ENCODE measurements at regions not wholly inside any gene's neighbourhood (a gene's known extent, or its start where the extent isn't known, plus 50 kb on each side); places are given as distances from the start of the nearest gene placed in this dataset.

DNA sequence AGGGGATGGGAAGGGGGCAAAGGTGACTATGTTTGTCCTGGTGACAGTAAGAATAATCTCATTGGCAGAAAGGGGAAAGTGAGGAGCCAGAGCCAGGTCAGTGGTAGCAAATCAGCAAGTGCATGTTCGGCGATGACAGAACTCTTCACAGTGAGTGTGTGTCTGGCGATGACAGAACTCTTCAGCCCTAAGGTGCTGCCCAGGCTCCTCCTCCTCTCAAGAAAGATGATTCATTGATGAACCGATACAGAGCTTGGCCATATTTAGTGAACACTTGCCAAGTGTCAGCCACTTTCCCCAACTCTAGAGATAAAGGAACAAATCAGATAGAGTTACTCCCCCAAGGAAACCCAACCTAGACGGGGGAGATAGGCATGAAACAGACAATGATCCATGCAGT lies 199.3 kb upstream of the UBL3 start:
- no peaks in the 10 kb centered on the region for H3K9me3 ChIP-seq (ENCODE audit: control insufficient read depth in 1 of 2, insufficient read depth in 1 of 2, low read length in 2 of 2)
- no peaks in the 10 kb centered on the region for H3K36me3 Mint-ChIP-seq (ENCODE audit: low read depth)
- H3K4me1 Mint-ChIP-seq (ENCODE audit: low read depth), result peaks cover 15% of the 10 kb centered on the region
- ChIA-PET POLR2A (no interaction called here), CTCF (no interaction called here)
- no peak overlapping the region for H3K27ac ChIP-seq (ENCODE audit: low read depth in 1 of 2, low read length in 2 of 2)
- H3K4me3 Mint-ChIP-seq, result no peak overlapping the region
- ATAC-seq (ENCODE audit: poor library complexity) (no peak), DNase-seq (peak in 1 of 14 experiments; percentile 13)
- no peaks in the 10 kb centered on the region for H3K36me3 ChIP-seq (ENCODE audit: insufficient read depth, low read length)
- H3K4me3 ChIP-seq (ENCODE audit: low read length), result no peak overlapping the region
- no peaks in the 10 kb centered on the region for H3K27me3 ChIP-seq (ENCODE audit: control insufficient read depth in 1 of 2, insufficient read depth in 2 of 2, low read length in 2 of 2)
- H3K4me1 ChIP-seq (ENCODE audit: insufficient read depth, low read length), result peaks cover 12% of the 10 kb centered on the region
- TF ChIP-seq, protein P1, sequence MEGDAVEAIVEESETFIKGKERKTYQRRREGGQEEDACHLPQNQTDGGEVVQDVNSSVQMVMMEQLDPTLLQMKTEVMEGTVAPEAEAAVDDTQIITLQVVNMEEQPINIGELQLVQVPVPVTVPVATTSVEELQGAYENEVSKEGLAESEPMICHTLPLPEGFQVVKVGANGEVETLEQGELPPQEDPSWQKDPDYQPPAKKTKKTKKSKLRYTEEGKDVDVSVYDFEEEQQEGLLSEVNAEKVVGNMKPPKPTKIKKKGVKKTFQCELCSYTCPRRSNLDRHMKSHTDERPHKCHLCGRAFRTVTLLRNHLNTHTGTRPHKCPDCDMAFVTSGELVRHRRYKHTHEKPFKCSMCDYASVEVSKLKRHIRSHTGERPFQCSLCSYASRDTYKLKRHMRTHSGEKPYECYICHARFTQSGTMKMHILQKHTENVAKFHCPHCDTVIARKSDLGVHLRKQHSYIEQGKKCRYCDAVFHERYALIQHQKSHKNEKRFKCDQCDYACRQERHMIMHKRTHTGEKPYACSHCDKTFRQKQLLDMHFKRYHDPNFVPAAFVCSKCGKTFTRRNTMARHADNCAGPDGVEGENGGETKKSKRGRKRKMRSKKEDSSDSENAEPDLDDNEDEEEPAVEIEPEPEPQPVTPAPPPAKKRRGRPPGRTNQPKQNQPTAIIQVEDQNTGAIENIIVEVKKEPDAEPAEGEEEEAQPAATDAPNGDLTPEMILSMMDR (IDR thresholded peaks at IDR 0.05), result no peak
- intact Hi-C loops (cut with DNase I, micrococcal nuclease), result no loop called here
- H3K9me3 Mint-ChIP-seq, result no peaks in the 10 kb centered on the region
- H3K27ac Mint-ChIP-seq, result no peak overlapping the region
- no peaks in the 10 kb centered on the region for H3K27me3 Mint-ChIP-seq

DNA sequence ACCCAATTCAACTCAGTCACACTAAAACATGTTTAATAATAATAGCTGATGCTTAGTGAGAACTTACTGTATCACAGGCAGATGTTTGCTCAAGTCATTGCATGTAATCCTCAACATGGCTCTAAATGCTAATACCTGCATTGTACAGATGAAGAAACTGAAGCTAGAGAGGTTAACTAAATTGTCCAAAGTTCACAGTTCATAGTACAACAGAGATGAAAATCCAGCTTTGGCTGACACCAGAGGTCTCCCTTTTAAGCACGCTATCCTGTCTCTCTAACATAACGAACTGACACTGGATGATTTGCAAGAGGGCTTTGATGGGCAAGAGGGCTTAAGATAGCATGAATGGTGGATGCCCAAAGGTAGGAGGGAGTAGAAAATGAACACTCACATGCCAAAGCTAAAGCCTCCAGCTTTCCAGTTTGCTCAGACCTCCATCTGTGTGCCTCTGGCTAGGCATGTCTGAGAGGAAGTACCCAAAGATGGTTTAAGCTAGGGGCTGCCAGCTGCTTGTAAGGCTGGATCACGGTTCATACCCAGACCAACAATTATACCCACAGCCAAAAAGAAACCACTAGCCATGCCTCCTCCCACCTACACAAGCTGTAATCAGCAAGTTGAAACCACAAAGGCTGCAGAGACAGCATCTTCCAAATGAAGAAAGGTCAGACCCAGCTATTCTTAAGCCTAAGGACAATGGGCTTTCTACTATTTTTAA lies 196.9 kb upstream of the UBL3 start:
- Histone ChIP-seq H3K36me3 (ENCODE audit: insufficient read depth, low read length) (no peaks in the 10 kb centered on the region), H3K9me3 (ENCODE audit: control insufficient read depth in 1 of 2, insufficient read depth in 1 of 2, low read length in 2 of 2) (no peaks in the 10 kb centered on the region), H3K27ac (ENCODE audit: low read depth in 1 of 2, low read length in 2 of 2) (no peak overlapping the region), H3K4me1 (ENCODE audit: insufficient read depth, low read length) (peaks cover 8% of the 10 kb centered on the region), H3K27me3 (ENCODE audit: control insufficient read depth in 1 of 2, insufficient read depth in 2 of 2, low read length in 2 of 2) (no peaks in the 10 kb centered on the region), H3K4me3 (ENCODE audit: low read length) (no peak overlapping the region)
- ChIA-PET CTCF (interaction anchor here (0.9 kb wide), 1 partner anchor 68 kb away, joined by 3 read pairs; no protein-coding TSS in a partner anchor), POLR2A (interaction anchor here (0.6 kb wide), 2 partner anchors 197 to 263 kb away, joined by 3 read pairs; partner anchors contain the start of gene UBL3)
- H3K27me3 Mint-ChIP-seq, result no peaks in the 10 kb centered on the region
- H3K4me3 Mint-ChIP-seq, result no peak overlapping the region
- no peak for ATAC-seq (ENCODE audit: poor library complexity)
- H3K4me1 Mint-ChIP-seq (ENCODE audit: low read depth), result peaks cover 12% of the 10 kb centered on the region
- TF ChIP-seq, protein P1 (IDR thresholded peaks at IDR 0.05), result no peak
- H3K27ac Mint-ChIP-seq, result no peak overlapping the region
- H3K9me3 Mint-ChIP-seq, result no peaks in the 10 kb centered on the region
- no peaks in the 10 kb centered on the region for H3K36me3 Mint-ChIP-seq (ENCODE audit: low read depth)
- intact Hi-C loops (cut with DNase I, micrococcal nuclease), result no loop called here
- DNase-seq, result peak in 1 of 14 experiments; percentile 43

DNA sequence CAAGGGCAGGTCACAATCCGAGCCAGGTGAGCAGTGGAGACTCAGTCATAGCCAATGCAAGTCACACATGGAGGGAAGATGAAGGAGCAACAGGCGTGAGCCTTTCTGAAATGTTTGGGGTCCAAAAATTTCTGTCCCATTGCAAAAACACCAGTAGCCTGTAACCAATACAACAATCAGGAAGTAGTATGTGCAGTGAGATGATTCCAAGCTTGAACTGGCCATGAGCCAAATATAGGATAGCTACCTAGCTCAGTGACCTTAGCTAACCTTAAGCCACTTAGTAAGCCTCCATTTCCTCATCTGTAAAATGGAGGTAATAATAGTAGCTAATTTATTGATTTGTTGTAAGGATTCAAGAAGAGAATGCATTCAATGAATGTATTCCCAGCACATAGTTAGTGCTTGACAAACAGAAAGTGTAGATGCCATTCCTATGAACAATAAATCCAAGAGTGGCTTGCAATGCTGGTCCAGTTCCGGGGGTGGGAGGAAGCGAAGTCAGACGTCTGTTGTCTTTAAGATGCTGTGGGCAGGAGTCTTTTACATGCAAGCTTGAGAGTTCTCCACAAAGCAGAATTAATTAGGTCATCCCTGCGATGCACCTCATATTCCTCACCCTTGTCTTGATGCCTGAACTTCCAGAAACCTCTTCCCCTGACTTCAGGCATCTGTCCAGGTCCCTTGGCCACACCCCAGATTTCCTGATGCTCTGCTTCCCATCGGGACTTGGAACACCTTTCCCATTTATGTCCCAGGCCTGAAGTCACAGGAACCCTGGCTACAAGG lies 195.7 kb upstream of the UBL3 start:
- Mint-ChIP-seq H3K27ac (no peak overlapping the region), H3K27me3 (no peaks in the 10 kb centered on the region), H3K36me3 (ENCODE audit: low read depth) (no peaks in the 10 kb centered on the region), H3K9me3 (no peaks in the 10 kb centered on the region), H3K4me3 (no peak overlapping the region), H3K4me1 (ENCODE audit: low read depth) (peaks cover 6% of the 10 kb centered on the region)
- no peak overlapping the region for H3K4me3 ChIP-seq (ENCODE audit: low read length)
- H3K27ac ChIP-seq (ENCODE audit: low read depth in 1 of 2, low read length in 2 of 2), result no peak overlapping the region
- DNase-seq, result no peak
- H3K36me3 ChIP-seq (ENCODE audit: insufficient read depth, low read length), result no peaks in the 10 kb centered on the region
- peaks cover 4% of the 10 kb centered on the region for H3K4me1 ChIP-seq (ENCODE audit: insufficient read depth, low read length)
- TF ChIP-seq, protein P1 (IDR thresholded peaks at IDR 0.05), result no peak
- ChIA-PET POLR2A (no interaction called here), CTCF (no interaction called here)
- intact Hi-C loops (cut with DNase I, micrococcal nuclease), result no loop called here
- no peak for ATAC-seq (ENCODE audit: poor library complexity)
- H3K9me3 ChIP-seq (ENCODE audit: control insufficient read depth in 1 of 2, insufficient read depth in 1 of 2, low read length in 2 of 2), result no peaks in the 10 kb centered on the region
- H3K27me3 ChIP-seq (ENCODE audit: control insufficient read depth in 1 of 2, insufficient read depth in 2 of 2, low read length in 2 of 2), result no peaks in the 10 kb centered on the region
